Mucosa of descending colon (tissue), 3 donors: ENCODE measurements at regions not wholly inside any gene's neighbourhood (a gene's known extent, or its start where the extent isn't known, plus 50 kb on each side); places are given as distances from the start of the nearest gene placed in this dataset.

Experiments
- ATAC-seq: fragments of 200-7000 bp; cut with Tn5 transposase; one replicate; pipeline ENCODE4 v1.9.1; 2020; ENCODE audit warnings: mild to moderate bottlenecking, moderate library complexity
- DNase-seq, 3 donors: peaks; one replicate each; pipeline ENCODE4 v3.0.0-alpha.2; 2020
- H3K36me3 ChIP-seq: fragments of 200-600 bp; one replicate; pipeline ENCODE4 v1.8.0; 2021; ENCODE audit warnings: low read depth, mild to moderate bottlenecking
- H3K4me1 ChIP-seq: fragments of 200-600 bp; one replicate; pipeline ENCODE4 v1.8.0; 2021; ENCODE audit warnings: low read depth, mild to moderate bottlenecking
- H3K4me3 ChIP-seq: fragments of 200-600 bp; one replicate; pipeline ENCODE4 v1.8.0; 2021; ENCODE audit warnings: mild to moderate bottlenecking
- H3K9me3 ChIP-seq: fragments of 200-600 bp; one replicate; pipeline ENCODE4 v1.8.0; 2021; ENCODE audit warnings: mild to moderate bottlenecking
- intact Hi-C, 2 donors: fragments of 100-400 bp; cut with DNase I in 1 of 2; cut with micrococcal nuclease in 1 of 2; formaldehyde crosslinking; loops; one replicate each; pipeline versions ENCODE4 v1.11.0 to v1.11.1; 2022; cut with DNase I, micrococcal nuclease
- TF ChIP-seq, protein P1 (sequence below): fragments of 200-600 bp; IDR thresholded peaks from one replicate; pipeline ENCODE4 v1.8.0; 2022; ENCODE audit warnings: antibody characterized with exemption, mild to moderate bottlenecking
- donor health status: DM: no; HTN: no; CAD: no; lungs with moderate emphysema.
- donor health status: DM: no; HTN: no; CAD: no.
- donor health status: DM: no; HTN: yes; CAD: no.

- Histone ChIP-seq H3K36me3 (no peaks in the 10 kb centered on the region), H3K9me3 (no peaks in the 10 kb centered on the region), H3K4me3 (no peak overlapping the region), H3K4me1 (no peaks in the 10 kb centered on the region)
- TF ChIP-seq, protein P1, sequence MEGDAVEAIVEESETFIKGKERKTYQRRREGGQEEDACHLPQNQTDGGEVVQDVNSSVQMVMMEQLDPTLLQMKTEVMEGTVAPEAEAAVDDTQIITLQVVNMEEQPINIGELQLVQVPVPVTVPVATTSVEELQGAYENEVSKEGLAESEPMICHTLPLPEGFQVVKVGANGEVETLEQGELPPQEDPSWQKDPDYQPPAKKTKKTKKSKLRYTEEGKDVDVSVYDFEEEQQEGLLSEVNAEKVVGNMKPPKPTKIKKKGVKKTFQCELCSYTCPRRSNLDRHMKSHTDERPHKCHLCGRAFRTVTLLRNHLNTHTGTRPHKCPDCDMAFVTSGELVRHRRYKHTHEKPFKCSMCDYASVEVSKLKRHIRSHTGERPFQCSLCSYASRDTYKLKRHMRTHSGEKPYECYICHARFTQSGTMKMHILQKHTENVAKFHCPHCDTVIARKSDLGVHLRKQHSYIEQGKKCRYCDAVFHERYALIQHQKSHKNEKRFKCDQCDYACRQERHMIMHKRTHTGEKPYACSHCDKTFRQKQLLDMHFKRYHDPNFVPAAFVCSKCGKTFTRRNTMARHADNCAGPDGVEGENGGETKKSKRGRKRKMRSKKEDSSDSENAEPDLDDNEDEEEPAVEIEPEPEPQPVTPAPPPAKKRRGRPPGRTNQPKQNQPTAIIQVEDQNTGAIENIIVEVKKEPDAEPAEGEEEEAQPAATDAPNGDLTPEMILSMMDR, result no peak
- ATAC-seq (no peak), DNase-seq (no peak)
- intact Hi-C loops, result no loop called here
These were observed 90.3 kb upstream of the ELMO1 start for GRCh38 chr7:37538945-37539344.

- Histone ChIP-seq H3K4me3 (no peak overlapping the region), H3K36me3 (no peaks in the 10 kb centered on the region), H3K4me1 (no peaks in the 10 kb centered on the region), H3K9me3 (no peaks in the 10 kb centered on the region)
- ATAC-seq (no peak), DNase-seq (no peak)
- intact Hi-C loops, result no loop called here
- TF ChIP-seq, protein P1, result no peak
These were observed 92.3 kb upstream of the ELMO1 start for GRCh38 chr7:37540917-37541316.

- intact Hi-C loops, result no loop called here
- Histone ChIP-seq H3K9me3 (no peaks in the 10 kb centered on the region), H3K4me1 (no peaks in the 10 kb centered on the region), H3K4me3 (no peak overlapping the region), H3K36me3 (no peaks in the 10 kb centered on the region)
- DNase-seq, result no peak
- TF ChIP-seq, protein P1, result no peak
- no peak for ATAC-seq
These were observed 93.3 kb upstream of the ELMO1 start for GRCh38 chr7:37541810-37542443.

GRCh38 chr7:37545619-37546534, 97.2 kb upstream of the ELMO1 start:
- Histone ChIP-seq H3K4me1 (no peaks in the 10 kb centered on the region), H3K9me3 (no peaks in the 10 kb centered on the region), H3K4me3 (no peak overlapping the region), H3K36me3 (no peaks in the 10 kb centered on the region)
- TF ChIP-seq, protein P1, result no peak
- DNase-seq, result no peak
- ATAC-seq, result no peak
- intact Hi-C loops, result no loop called here

GRCh38 chr7:37546677-37547076, 98.0 kb upstream of the ELMO1 start:
- H3K4me3 ChIP-seq, result no peak overlapping the region
- H3K36me3 ChIP-seq, result no peaks in the 10 kb centered on the region
- intact Hi-C loops, result no loop called here
- no peak for DNase-seq
- H3K9me3 ChIP-seq, result no peaks in the 10 kb centered on the region
- TF ChIP-seq, protein P1, result no peak
- no peaks in the 10 kb centered on the region for H3K4me1 ChIP-seq
- ATAC-seq, result no peak
